Testis (tissue), 2 donors: ENCODE measurements at regions not wholly inside any gene's neighbourhood (a gene's known extent, or its start where the extent isn't known, plus 50 kb on each side); places are given as distances from the start of the nearest gene placed in this dataset.

Experiments
- DNase-seq: peaks from one replicate; pipeline ENCODE4 v3.0.0-alpha.2; 2019
- H3K27ac ChIP-seq, 2 donors: fragments of 200-600 bp; sonication (generic); one replicate each; pipeline ENCODE4 v1.5.1; 2019
- H3K27me3 ChIP-seq: fragments of 200-600 bp; sonication (generic); one replicate; pipeline ENCODE4 v1.5.1; 2019
- H3K36me3 ChIP-seq: fragments of 200-600 bp; sonication (generic); one replicate; pipeline ENCODE4 v1.5.1; 2017; ENCODE audit warnings: low read depth; ENCODE audit errors: missing control alignments
- H3K4me1 ChIP-seq: fragments of 200-600 bp; sonication (generic); one replicate; pipeline ENCODE4 v1.5.1; 2019
- H3K4me3 ChIP-seq, 2 donors: fragments of 200-600 bp; sonication (generic); one replicate each; pipeline ENCODE4 v1.5.1; 2017 to 2019
- H3K9me3 ChIP-seq: fragments of 200-600 bp; sonication (generic); one replicate; pipeline ENCODE4 v1.5.1; 2017
- CTCF ChIP-seq, 3 experiments: fragments of 450-650 bp in 2 of 3; fragments of 200-600 bp in 1 of 3; sonication (generic) in 1 of 3; IDR thresholded peaks; one replicate each; pipeline ENCODE4 v1.5.1; 2016 to 2019; ENCODE audit warnings: antibody characterized with exemption in 3 of 3, mild to moderate bottlenecking in 2 of 3, moderate library complexity in 1 of 3
- POLR2A ChIP-seq: fragments of 450-650 bp; IDR thresholded peaks from one replicate; pipeline ENCODE4 v1.6.1; 2017; ENCODE audit warnings: antibody characterized with exemption, mild to moderate bottlenecking, moderate library complexity
- WGBS, 2 donors: methylation state at CpG; one replicate each; pipeline ENCODE4 v1.1.5; 2018; 5-methylcytosine and 5-hydroxymethylcytosine counted together
- intact Hi-C: fragments of 100-400 bp; cut with DNase I; formaldehyde crosslinking; loops from one replicate; pipeline ENCODE4 v1.15.1; 2023; ENCODE audit warnings: low total_unique reads

- TF ChIP-seq CTCF (IDR thresholded peaks at IDR 0.05) (no peak), POLR2A (no peak)
- Histone ChIP-seq H3K27me3 (no peaks in the 10 kb centered on the region), H3K9me3 (no peaks in the 10 kb centered on the region), H3K27ac (no peak overlapping the region), H3K4me1 (no peaks in the 10 kb centered on the region), H3K36me3 (no peaks in the 10 kb centered on the region), H3K4me3 (no peak overlapping the region)
- intact Hi-C loops = no loop called here
- no peak for DNase-seq
These were observed 853.0 kb downstream of the NCAM2 start for GRCh38 chr21:21851205-21851604.

DNA sequence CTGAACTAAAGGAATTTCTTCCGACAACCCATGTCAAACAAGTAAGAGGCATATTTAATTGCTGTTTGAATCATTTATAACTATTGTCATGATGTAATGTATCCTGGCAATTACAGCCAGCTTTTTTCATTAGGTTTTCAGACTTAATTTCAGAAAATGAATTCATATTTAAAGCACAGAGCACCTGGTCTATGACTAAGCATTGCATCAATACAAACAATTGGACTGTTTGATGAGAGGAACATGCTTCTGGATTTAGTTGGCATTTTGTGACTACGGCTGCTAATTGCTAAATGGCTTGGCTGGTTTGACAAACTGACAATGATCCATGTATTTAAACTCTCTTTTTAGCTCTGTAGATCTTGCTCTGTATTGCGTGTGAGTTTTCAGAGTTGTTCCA lies 853.4 kb downstream of the NCAM2 start:
- no peaks in the 10 kb centered on the region for H3K9me3 ChIP-seq
- H3K36me3 ChIP-seq = no peaks in the 10 kb centered on the region
- intact Hi-C loops = no loop called here
- TF ChIP-seq CTCF (IDR thresholded peaks at IDR 0.05) (no peak), POLR2A (no peak)
- WGBS, 2 donors = 69 to 78% methylated on average over 3 of the region's 3 CpGs
- no peak for DNase-seq
- no peak overlapping the region for H3K4me3 ChIP-seq
- H3K27ac ChIP-seq = no peak overlapping the region
- no peaks in the 10 kb centered on the region for H3K4me1 ChIP-seq
- no peaks in the 10 kb centered on the region for H3K27me3 ChIP-seq

DNA sequence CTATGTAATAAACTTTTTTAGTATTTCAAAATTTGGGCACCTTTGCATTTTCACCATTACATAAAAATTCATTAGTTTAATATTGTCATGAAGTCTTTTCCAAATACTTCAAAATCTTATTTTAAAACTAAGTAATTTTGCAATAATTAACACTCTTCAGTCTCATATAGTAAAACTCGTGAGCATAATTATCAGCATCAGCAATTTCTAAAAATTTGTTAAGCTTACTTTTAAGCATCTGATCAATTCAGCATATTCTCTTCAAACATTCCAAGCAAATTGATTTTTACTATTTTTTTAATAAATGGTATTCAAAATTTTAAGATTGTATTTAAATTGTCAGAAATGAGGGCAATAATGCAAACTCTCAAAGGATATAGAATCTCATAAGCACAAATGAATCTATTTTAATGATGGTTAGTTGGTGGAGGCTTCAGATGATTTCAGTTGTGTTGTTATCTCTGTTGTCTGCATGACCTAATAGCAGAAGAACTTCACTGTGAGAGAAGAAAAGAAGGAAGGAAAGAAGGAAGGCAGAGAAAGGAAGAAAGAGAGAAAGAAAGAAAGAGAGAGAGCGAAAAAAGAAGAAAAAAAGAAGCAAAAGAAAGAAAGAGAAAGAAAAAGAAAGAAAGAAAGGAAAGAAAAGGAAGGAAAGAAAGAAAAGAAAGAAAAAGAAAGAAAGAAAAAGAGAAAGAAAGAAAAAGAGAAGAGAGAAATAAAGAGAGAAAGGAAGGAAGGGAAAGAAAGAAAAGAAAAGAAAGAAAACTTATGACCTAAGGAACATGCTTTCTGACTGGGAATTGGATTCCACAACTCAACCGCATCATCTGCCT lies 860.5 kb downstream of the NCAM2 start:
- Histone ChIP-seq H3K9me3 (no peaks in the 10 kb centered on the region), H3K27ac (no peak overlapping the region), H3K36me3 (no peaks in the 10 kb centered on the region), H3K4me3 (no peak overlapping the region), H3K4me1 (no peaks in the 10 kb centered on the region), H3K27me3 (no peaks in the 10 kb centered on the region)
- DNase-seq = no peak
- TF ChIP-seq CTCF (IDR thresholded peaks at IDR 0.05) = no peak
- TF ChIP-seq POLR2A = no peak
- 94 to 95% methylated on average over 3 of the region's 3 CpGs for WGBS, 2 donors
- intact Hi-C loops = no loop called here

GRCh38 chr21:21860888-21861287 lies 862.7 kb downstream of the NCAM2 start:
- no peak for DNase-seq
- Histone ChIP-seq H3K27me3 (no peaks in the 10 kb centered on the region), H3K4me1 (no peaks in the 10 kb centered on the region), H3K9me3 (no peaks in the 10 kb centered on the region), H3K4me3 (no peak overlapping the region), H3K27ac (no peak overlapping the region), H3K36me3 (no peaks in the 10 kb centered on the region)
- no peak for TF ChIP-seq CTCF (IDR thresholded peaks at IDR 0.05)
- TF ChIP-seq POLR2A = no peak
- intact Hi-C loops = no loop called here
- WGBS, 2 donors = 39 to 45% methylated on average over 2 of the region's 2 CpGs

DNA sequence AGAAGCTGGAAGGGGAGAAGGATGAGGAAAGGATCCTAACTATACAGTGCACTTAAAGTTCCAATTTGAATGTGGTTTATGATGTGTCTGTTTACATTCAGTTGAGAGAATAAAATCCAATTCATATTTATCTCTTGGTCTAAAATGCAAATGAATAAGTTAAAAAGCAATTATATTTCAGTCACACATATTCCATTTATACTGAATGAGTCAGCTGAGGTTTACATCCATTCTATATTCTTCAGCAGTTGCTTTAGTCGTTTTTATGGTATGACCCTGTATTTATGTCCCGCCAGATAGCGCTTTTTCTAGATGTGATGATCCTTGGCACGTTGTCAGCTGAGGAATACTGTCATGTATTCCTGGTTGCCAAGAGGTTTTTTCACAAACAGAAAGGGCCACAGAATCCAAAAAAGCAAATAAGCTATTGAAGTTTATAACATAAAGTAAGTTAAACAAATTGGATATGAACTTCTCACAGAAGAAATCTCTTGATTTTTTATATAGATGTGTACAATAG lies 866.2 kb downstream of the NCAM2 start:
- Histone ChIP-seq H3K27ac (no peak overlapping the region), H3K4me3 (no peak overlapping the region), H3K36me3 (no peaks in the 10 kb centered on the region), H3K4me1 (no peaks in the 10 kb centered on the region), H3K27me3 (no peaks in the 10 kb centered on the region), H3K9me3 (no peaks in the 10 kb centered on the region)
- DNase-seq = no peak
- intact Hi-C loops = no loop called here
- TF ChIP-seq POLR2A = no peak
- no peak for TF ChIP-seq CTCF (IDR thresholded peaks at IDR 0.05)
- 44 to 49% methylated on average over 4 of the region's 4 CpGs for WGBS, 2 donors
